GM12873 (cell line): ENCODE measurements at regions not wholly inside any gene's neighbourhood (a gene's known extent, or its start where the extent isn't known, plus 50 kb on each side); places are given as distances from the start of the nearest gene placed in this dataset.

ENCODE experiments used
- TF ChIP-seq, protein P1 (sequence below): IDR thresholded peaks from 2 replicates; pipeline ENCODE4 v1.5.1; 2012; ENCODE audit warnings: low read depth, mild to moderate bottlenecking, moderate library complexity, low read length, control low read depth; ENCODE audit not compliant: insufficient read depth; ENCODE audit errors: missing control alignments

- TF ChIP-seq, protein P1, sequence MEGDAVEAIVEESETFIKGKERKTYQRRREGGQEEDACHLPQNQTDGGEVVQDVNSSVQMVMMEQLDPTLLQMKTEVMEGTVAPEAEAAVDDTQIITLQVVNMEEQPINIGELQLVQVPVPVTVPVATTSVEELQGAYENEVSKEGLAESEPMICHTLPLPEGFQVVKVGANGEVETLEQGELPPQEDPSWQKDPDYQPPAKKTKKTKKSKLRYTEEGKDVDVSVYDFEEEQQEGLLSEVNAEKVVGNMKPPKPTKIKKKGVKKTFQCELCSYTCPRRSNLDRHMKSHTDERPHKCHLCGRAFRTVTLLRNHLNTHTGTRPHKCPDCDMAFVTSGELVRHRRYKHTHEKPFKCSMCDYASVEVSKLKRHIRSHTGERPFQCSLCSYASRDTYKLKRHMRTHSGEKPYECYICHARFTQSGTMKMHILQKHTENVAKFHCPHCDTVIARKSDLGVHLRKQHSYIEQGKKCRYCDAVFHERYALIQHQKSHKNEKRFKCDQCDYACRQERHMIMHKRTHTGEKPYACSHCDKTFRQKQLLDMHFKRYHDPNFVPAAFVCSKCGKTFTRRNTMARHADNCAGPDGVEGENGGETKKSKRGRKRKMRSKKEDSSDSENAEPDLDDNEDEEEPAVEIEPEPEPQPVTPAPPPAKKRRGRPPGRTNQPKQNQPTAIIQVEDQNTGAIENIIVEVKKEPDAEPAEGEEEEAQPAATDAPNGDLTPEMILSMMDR = no peak
Measured at GRCh38 chr13:56988543-56988942, 152.2 kb upstream of the PRR20A start.

GRCh38 chr13:57003682-57004081 lies 137.0 kb upstream of the PRR20A start:
- TF ChIP-seq, protein P1 = no peak

DNA sequence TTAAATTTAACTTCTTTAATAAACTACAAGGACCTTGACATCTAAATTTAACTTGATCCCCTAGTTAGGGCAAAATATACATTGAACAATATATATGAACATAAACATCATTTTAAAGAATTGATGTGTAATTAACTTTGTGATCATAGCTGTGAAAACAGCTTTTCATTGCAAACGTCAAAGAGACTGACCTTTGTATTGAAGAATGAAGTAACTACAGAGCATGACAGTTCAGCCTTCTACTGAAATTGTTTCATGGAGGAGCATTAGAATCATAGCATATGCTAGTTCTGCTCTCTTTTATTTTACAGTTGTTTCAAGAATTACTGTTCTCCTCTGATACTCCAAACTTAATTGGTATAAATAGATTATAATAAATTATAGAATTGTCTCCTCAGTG lies 123.4 kb upstream of the PRR20A start:
- TF ChIP-seq, protein P1 = no peak

- TF ChIP-seq, protein P1 = no peak
Measured at GRCh38 chr13:57018915-57019314, 121.8 kb upstream of the PRR20A start.

GRCh38 chr13:57030671-57031070 lies 110.0 kb upstream of the PRR20A start:
- TF ChIP-seq, protein P1 = no peak

DNA sequence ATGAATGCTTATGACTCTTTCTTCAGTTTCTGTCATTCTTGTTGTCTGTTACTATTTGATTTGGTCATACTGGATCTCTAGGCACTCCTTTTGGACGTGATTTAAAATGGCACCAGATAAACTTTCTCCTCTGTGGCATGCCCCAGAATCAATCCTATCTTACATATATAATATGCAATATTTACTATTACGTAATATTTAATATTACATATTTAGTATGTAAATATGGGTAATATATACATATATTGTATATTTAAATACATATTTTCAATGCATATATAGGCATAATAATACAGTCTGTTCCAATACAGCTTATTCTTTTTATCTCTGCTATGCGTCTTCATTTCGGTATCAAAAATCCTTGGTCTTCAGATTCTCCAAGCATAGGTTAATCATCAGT lies 104.4 kb upstream of the PRR20A start:
- TF ChIP-seq, protein P1 = no peak

GRCh38 chr13:57044910-57045309 lies 95.8 kb upstream of the PRR20A start:
- TF ChIP-seq, protein P1 = no peak

- TF ChIP-seq, protein P1 = no peak
Measured at GRCh38 chr13:57045826-57046546, 94.7 kb upstream of the PRR20A start.
